ENCODE measurements at regions not wholly inside any gene's neighbourhood (a gene's known extent, or its start where the extent isn't known, plus 50 kb on each side); places are given as distances from the start of the nearest gene placed in this dataset.

DNA sequence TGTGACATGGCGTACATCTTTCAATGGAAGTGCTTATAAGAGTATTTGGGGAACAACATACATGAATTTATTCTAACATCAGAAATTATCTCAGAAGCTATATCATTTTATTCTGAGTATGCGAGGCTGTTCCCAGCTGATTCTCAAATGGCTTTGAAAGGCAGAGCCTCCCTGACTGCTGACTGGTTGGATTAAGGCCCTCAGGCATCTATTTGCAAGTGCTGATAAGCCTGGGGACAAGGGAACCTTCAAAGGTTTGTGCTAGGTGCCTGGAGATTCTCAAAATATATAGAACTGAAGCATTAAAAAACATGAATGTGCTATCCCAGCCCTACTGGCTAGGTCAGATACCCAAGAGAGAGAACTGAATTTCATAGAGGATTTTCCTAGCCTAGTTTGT lies 235.1 kb downstream of the LURAP1L start:
- TF ChIP-seq, protein P1, sequence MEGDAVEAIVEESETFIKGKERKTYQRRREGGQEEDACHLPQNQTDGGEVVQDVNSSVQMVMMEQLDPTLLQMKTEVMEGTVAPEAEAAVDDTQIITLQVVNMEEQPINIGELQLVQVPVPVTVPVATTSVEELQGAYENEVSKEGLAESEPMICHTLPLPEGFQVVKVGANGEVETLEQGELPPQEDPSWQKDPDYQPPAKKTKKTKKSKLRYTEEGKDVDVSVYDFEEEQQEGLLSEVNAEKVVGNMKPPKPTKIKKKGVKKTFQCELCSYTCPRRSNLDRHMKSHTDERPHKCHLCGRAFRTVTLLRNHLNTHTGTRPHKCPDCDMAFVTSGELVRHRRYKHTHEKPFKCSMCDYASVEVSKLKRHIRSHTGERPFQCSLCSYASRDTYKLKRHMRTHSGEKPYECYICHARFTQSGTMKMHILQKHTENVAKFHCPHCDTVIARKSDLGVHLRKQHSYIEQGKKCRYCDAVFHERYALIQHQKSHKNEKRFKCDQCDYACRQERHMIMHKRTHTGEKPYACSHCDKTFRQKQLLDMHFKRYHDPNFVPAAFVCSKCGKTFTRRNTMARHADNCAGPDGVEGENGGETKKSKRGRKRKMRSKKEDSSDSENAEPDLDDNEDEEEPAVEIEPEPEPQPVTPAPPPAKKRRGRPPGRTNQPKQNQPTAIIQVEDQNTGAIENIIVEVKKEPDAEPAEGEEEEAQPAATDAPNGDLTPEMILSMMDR (IDR thresholded peaks at IDR 0.05; ENCODE audit: borderline replicate concordance, extremely low read depth, low read length, poor library complexity, severe bottlenecking) = no peak
- no peak for TF ChIP-seq EZH2 (IDR thresholded peaks at IDR 0.05; ENCODE audit: borderline replicate concordance, low read depth, low read length, severe bottlenecking)

Measured in DND-41 (cell line).